GM12874 (cell line): ENCODE measurements at regions not wholly inside any gene's neighbourhood (a gene's known extent, or its start where the extent isn't known, plus 50 kb on each side); places are given as distances from the start of the nearest gene placed in this dataset.

ENCODE experiments used
- CTCF ChIP-seq: IDR thresholded peaks from 2 replicates; pipeline ENCODE4 v1.5.1; 2011; ENCODE audit warnings: low read depth, mild to moderate bottlenecking, control low read depth, low read length, moderate library complexity; ENCODE audit not compliant: insufficient read depth

- TF ChIP-seq CTCF: no peak
Measured at GRCh38 chr5:175347931-175348330, 96.1 kb downstream of the DRD1 start.

- no peak for TF ChIP-seq CTCF
Measured at GRCh38 chr5:175347027-175347426, 97.0 kb downstream of the DRD1 start.

- TF ChIP-seq CTCF: no peak
Measured at GRCh38 chr5:175344331-175345195, 99.4 kb downstream of the DRD1 start.

- TF ChIP-seq CTCF: no peak
Measured at GRCh38 chr5:175343308-175343707, 100.7 kb downstream of the DRD1 start.

- TF ChIP-seq CTCF: no peak
Measured at GRCh38 chr5:175340180-175340579, 103.8 kb downstream of the DRD1 start.

GRCh38 chr5:175337680-175338079, 106.3 kb downstream of the DRD1 start:
- no peak for TF ChIP-seq CTCF

GRCh38 chr5:175336781-175337180, 107.2 kb downstream of the DRD1 start:
- no peak for TF ChIP-seq CTCF
